Renal cortex interstitium (tissue), 11 donors: ENCODE measurements at regions not wholly inside any gene's neighbourhood (a gene's known extent, or its start where the extent isn't known, plus 50 kb on each side); places are given as distances from the start of the nearest gene placed in this dataset.

Source experiments
- DNase-seq, 11 donors: peaks; one replicate each; pipeline ENCODE4 v3.0.0-alpha.2; 2013; ENCODE audit warnings: low read depth in 9 of 11, low spot score in 4 of 11; ENCODE audit errors: extremely low read depth in 1 of 11

DNA sequence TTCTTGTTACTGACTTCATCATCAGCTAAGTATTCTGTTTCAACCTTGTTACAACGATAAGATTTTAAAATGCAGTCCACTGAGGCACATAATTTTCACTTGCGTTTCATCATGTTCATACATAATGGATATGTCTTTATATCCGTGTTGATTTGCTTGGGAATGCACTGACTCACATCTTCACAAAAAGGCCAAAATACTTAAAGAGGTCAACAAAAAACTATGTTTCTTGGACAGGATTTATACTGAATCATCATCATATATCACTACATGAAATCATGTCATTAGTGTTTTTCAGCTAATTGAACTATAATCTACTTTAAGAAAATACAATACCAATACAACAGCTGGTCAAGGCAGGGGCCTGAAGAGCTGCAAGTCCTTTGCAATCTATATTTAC lies 324.5 kb upstream of the KLF6 start:
- DNase-seq = no peak

- no peak for DNase-seq
Measured at GRCh38 chr10:4108693-4109092, 323.7 kb upstream of the KLF6 start.

DNA sequence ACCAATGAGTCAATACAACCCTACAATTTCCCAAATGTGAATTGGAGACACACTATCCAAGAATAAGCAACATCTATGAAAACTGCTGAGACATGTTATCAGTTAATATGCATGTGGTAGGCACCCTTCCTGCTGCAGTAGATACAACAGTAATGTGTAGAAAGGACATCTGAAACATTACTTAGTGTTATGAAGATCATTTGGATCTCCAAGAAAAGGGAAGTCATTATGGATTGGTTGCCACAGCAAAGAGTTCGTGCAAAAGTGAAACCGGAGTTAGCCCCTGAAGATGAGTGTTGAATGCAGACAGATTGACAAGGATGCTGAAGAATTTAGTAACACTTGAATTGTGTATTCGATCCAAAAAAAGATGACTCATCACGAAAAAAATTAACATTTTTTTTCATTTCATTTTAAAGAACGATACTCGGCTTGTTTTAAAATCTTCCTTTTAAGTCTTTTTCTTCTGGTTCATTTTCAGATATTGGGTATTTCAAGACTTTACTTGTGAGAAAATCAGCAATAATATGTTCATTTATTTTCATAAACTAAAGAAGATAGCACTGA lies 322.4 kb upstream of the KLF6 start:
- DNase-seq = no peak

DNA sequence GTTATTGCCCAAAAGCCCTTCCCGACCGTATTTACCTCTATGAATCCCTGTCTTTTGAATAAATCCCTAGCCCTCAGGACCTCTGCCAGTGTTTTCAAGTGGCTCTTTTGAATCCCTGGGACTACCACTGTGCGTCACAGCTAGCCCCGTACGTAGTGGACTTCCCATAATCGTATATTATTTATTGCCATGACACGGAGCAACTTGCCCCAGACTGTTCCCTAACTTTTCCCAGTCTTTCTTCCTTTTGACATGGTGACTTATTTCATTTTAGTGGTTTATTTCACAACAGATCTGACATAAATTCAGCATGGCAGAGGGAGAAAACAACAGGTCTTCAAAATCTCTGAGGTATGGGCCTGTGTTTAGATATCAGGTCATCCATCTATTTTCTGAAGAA lies 318.6 kb upstream of the KLF6 start:
- DNase-seq = no peak

- DNase-seq = no peak
Measured at GRCh38 chr10:4102802-4103344, 317.9 kb upstream of the KLF6 start.

- DNase-seq = no peak
Measured at GRCh38 chr10:4101918-4102654, 317.1 kb upstream of the KLF6 start.

- no peak for DNase-seq
Measured at GRCh38 chr10:4100380-4100779, 315.4 kb upstream of the KLF6 start.

- DNase-seq = no peak
Measured at GRCh38 chr10:4099202-4099601, 314.2 kb upstream of the KLF6 start.

DNA sequence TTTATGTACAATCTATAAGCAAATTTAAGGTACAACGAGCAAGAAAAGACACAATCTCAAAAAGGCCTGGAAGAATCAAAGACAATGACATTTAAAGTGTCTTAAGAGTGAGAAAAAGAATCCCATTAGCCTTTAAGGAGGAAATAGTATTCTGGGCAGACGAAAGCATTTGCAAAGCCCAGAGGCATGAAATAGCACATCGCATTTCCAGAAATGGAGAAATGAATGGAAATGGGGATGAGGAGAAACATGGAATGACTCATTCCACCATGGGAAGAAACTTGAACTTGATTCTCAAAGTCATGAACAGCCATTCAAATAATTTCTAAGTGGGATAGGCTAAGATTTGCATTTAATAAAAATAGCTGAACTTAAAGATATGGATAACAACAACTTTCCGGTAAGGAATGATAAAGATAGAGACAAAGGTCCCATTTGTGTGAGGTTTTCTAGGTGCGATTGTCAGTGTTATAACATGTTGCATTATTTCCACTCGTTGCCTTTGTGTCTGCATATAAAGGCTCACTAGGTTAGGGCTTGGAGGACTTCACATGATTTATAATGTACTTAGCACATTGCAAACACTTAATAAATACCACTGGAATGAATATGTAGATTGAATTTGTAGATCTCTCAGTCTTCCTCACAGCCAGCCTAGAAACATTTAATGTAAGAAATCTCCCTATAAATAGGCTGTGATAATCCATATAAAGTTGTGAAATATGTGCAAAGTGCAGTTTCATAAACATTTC lies 310.3 kb upstream of the KLF6 start:
- DNase-seq = no peak

DNA sequence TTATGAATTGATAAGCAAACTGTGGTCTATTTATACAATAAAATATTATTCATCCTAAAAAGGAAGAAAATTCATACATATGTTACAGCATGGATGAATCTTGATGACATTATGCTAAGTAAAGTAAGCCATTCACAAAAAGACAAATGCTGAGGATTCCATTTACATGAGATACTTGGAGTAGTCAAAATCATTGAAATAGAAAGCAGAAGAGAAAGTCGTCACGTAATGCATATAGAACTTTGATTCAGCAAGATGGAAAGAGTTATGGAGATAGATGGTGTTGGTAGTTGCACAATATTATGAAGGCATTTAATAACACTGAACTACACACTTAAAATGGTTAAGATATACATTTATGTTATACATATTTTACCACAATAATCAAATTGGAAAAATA lies 309.7 kb upstream of the KLF6 start:
- no peak for DNase-seq

DNA sequence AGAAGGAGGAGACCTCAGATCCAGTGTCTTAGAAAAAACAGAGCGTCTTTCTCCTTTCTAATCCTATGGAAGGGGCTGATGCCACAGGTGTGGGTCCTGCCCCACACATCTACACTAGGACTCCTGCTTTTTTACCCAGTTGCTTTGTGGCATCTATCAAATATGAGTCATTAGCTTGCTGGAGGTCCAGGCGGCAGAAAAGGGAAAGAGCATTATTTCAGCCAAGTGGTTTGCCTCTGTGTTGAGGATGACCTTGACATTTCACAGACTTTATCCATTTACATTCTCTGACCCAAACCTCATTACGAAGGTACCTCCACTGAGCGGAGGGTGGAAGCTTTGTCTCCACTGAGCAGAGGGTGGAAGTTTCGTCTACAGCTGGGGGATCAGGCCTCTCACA lies 308.4 kb upstream of the KLF6 start:
- DNase-seq = no peak

DNA sequence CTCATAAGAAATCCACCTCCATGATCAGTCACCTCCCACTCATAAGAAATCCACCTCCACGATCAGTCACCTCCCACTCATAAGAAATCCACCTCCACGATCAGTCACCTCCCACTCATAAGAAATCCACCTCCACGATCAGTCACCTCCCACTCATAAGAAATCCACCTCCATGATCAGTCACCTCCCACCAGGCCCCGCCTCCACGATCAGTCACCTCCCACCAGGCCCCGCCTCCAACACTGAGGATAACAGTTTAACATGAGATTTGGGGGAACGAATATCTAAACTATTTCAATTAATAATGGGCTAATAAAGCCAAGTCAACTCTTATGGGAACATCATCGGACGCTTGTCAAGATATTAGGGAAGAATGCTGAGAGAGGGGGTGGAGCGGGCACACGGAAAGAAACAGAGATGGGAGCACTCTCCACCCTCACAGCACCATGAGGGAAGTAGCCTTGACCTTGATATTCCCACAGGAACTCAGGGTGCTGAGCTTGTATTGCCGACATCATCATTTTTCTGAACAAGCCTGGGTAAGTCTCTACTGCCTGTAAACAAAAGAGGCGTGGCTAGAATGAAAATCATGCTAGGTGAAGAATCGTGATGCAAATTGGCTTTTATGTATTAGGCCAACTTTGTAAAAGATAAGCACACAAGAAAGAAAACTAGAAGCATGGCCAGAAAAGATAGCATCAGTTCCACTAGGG lies 303.5 kb upstream of the KLF6 start:
- DNase-seq = no peak

DNA sequence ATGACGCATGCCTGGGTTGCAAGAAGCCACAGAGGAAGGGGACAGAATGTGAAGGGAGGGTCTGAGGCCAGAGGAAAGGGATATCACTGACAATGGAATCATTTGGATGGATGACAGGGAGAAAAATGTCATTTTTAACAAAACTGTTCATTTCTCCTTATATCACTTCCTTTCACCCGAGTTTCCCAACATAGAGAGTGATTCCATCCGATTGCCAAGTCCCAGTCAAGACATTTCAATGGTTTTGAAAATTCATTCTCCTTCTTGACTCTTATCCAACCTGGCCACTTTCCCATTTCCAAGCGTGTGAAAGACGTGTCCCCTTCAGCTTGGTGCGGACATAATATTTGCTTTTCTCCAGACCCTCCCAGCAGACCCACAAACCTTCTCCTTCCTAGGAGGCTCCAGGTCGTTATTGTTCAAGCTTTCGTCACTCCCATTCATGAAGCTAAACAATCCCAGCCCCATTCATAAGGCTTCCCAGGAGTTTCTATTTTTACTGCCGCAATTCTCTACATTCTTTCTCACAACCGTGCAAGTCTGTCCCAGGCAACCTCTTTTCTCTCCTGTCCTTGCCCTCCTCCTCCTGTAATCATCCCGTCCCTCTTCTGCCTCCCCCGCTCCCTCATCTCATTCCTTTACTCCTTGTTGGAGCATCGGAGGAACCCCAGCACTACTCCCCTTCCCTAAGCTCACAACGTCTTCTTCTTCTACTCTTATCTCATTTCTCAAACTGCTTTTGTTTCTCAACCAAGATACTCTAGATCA lies 301.3 kb upstream of the KLF6 start:
- peak in 2 of 11 donors; percentile 13 to 41 for DNase-seq

DNA sequence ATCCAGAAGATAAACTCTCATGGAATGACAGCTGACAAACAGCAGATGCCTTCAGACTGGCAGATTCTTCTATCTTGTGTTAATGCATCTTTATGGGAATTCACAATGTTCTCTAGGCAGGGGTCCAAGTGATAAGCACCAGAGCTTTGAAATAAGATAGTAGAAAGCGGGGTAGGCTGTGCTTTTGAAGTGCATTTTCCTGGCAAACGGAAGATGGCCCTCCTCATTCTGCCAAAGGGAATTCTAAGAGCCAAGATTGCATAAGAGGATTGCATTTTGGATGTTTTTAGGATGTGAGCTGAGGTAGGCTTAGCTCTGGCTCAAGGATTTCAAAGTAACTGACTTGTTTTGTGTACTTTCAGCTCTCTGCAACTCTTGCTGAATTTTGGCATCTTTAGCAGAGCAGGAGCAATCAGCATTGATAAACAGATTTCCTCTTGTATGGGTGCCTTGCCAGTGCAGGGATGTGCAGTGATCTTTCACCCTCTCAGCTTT lies 298.5 kb upstream of the KLF6 start:
- no peak for DNase-seq

GRCh38 chr10:4082861-4083260 lies 297.9 kb upstream of the KLF6 start:
- DNase-seq = peak in 2 of 11 donors; percentile 11 to 22

- DNase-seq = no peak
Measured at GRCh38 chr10:4081685-4082111, 296.7 kb upstream of the KLF6 start.

GRCh38 chr10:4080225-4080805 lies 295.3 kb upstream of the KLF6 start:
- no peak for DNase-seq

- no peak for DNase-seq
Measured at GRCh38 chr10:4079803-4080202, 294.8 kb upstream of the KLF6 start.
